ENCODE measurements at regions not wholly inside any gene's neighbourhood (a gene's known extent, or its start where the extent isn't known, plus 50 kb on each side); places are given as distances from the start of the nearest gene placed in this dataset.

DNA sequence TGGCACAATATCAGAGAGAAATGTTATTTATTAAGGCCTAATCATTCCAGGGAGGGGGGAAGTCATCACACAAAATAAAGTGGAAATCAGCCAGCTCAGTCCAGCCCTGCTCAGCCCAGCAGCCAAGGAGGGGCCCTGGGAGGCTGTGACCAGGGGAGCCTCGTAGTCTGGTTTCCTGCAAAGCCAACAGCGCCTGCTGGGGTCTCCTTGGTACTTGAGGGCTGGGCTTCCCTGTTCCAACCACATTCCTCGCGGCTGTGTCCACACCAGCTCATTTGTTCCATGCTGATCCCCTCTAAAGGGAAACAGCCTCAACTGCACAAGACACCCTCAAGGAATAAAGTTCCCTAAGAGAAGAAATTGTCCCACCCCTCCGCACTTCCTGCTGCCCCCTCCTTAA is 154.0 kb downstream of the TMEM132E start:
- no peak for DNase-seq

- no peak for DNase-seq
Measured at GRCh38 chr17:34730816-34731215, 151.4 kb downstream of the TMEM132E start.

DNA sequence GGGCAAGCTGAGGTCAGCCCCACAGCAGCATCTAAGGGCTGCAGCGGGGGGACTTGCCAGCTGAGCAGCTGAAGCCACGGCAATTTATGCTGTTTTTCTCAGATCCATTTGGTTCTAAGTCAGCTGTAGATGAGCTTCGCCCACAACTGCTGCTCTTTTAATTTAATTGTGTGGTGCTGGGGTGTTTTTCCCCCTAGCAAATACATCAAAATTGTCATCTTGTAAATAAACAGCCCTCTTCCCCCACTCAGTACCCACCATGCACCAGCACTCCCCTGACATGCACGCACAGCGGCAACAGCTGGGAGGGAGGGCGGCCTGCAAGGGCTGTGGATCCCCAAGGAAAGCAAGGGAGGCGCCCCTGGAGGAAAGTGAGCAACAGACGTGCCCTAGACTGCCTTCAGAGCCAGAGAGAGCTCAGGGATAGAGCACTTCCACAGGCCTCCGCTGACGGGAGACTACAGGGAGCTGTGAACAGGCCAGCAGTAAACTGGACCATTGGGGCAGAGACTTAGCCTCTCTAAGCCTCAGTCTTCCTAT is 149.5 kb downstream of the TMEM132E start:
- no peak for DNase-seq

GRCh38 chr17:34727601-34728000 is 148.2 kb downstream of the TMEM132E start:
- no peak for DNase-seq

- DNase-seq: no peak
Measured at GRCh38 chr17:34726536-34727384, 147.4 kb downstream of the TMEM132E start.

DNA sequence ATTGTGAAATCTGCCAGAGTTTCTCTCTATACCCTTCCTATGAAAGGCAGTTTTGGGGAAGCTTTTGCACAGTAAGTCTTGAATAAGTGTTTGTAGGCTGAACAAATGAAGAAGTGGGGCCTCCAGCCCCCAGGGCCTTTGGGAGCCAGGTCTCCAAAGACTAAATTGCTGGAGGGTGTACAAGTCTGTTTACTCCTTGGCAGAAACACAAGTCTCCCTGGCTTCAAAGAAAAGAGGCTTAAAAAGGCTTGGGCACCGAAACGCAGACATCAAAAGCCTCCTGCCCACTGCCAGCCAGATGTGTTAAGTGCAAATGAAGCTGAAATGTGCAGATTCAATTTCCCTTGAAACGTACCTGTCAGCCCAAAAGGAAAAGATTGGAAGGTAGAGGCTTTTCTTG is 146.3 kb downstream of the TMEM132E start:
- no peak for DNase-seq

- DNase-seq: no peak
Measured at GRCh38 chr17:34725008-34725407, 145.6 kb downstream of the TMEM132E start.

DNA sequence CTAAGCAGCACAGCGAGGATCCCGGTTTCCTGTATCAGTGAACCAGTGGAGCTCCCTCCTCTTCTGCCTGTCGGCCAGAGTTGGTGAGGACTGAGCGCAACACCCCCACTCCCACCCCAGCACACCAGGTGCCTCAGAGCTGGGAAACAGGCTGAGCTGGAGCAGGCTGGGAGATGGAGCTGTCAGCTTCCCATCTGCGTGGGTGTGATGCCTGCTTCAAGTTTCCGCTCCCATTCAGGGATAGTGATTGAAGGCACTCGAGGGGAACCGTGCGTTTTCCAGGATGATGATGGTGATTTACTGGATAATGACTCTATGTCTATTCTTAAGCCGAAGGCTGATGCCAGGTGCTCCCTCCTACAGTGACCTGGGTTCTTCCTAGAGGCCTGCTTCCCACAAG is 144.5 kb downstream of the TMEM132E start:
- DNase-seq: no peak

DNA sequence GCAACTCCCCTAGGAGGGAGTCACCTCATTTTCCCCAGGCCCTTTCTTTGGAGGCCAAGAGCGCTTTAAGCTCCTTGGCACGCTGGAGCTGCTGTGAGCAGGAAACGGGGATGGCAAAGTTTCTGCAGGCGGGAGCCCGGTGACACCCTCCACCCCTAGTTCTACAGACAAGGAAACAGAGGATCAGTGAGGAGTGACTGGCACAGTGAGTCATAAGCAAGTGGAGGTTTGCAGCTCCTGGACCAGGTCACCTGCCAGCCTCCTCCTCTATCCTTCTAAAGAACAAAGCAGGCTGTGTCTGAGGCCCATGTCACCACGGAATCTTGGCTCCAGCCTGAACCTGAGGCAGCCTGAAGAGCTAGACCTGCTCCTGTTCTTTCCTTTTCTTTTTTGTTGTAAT is 141.9 kb downstream of the TMEM132E start:
- no peak for DNase-seq

GRCh38 chr17:34720760-34721159 is 141.4 kb downstream of the TMEM132E start:
- no peak for DNase-seq

- no peak for DNase-seq
Measured at GRCh38 chr17:34719569-34719968, 140.2 kb downstream of the TMEM132E start.

DNA sequence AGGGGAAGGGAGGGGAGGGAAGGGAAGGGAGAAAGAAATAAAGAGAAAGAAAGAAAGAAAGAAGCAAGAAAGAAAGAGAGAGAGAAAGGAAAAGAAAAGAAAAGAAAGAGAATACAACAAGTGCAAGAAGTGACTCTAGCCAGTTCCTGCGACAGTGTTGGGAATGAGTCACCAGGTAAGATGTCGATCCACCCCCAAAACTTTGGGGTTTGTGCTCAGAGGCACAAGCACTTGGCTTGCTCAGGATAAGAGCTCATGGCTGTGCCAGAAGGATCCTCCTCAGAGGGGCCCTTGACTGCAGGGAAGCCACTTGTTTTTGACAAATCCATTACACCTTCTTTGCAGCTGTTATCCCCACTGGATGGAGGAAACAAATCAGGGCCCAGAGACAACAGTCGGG is 137.7 kb downstream of the TMEM132E start:
- DNase-seq: no peak

GRCh38 chr17:34716291-34716690 is 136.9 kb downstream of the TMEM132E start:
- DNase-seq: no peak

DNA sequence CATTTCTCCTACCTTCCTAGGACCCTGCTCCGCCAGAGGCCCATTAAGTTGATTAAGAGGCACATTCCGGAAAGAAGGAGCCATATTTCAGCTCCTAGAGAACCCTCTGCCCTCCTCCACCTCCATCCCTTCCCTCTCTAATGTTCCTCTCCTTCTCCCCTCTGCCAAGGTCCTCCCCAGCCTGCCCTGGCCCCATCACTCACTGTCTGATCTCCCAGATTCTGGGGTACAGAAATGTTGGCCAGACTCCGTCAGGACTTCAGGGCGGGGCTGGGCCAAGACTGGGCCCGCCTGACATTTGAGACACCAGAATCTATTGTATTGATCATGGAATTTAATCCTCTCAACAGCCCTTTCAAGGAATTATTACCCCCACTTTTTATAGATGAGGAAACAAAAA is 136.1 kb downstream of the TMEM132E start:
- DNase-seq: no peak

- DNase-seq: no peak
Measured at GRCh38 chr17:34714475-34715410, 135.4 kb downstream of the TMEM132E start.

DNA sequence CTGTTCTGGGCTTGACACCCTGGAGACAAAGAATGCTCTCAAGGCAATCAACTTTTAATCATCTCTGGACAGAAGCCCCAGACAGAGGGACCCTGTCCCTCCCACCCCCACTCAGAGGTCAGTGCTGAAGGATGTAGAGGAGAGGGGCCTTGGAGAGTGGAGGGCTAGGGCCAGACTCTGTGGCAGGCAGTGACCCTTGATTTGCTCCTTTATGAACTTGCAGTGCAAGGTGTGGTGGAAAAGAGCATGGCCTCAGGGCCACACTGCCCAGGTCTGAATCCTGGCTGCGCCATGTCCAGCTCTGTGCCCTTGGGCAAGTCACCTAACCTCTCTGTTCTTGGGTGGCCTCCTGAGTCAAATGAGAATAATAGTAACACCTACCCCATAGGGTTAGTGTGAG is 134.3 kb downstream of the TMEM132E start:
- no peak for DNase-seq

DNA sequence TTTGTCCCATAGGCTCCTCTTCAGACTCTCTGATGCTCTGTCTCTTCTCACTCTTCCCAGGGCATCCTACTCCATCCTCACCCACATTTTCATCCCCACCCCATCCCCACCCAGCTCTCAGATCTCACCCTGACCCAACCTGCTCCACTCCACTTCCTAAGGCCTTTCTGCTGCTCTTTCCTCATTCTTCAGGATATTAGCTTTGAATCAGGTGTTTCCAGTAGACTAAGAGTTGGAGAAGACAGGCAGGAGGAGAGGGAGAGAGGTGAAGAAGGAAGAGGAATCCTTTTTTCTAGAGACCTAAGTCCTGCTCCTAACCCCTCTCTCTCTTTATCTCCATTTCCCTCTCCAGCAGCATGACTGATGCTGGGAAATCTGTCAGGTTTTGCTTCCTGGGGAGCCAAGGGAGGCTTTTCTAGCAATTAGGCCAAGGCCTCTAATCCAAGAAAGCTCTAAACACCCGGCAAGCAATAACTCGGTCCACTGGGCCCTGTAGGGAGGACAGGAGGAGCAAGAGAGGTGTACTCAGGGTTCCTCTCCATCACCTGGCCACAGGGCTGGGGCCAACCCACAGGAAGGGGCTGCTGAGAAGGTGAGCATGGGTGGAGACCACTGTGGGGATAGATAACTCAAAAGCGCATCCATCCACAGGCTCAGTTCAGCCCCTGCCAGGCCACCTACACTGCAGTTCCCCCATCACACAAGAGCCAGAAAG is 133.3 kb downstream of the TMEM132E start:
- no peak for DNase-seq

DNA sequence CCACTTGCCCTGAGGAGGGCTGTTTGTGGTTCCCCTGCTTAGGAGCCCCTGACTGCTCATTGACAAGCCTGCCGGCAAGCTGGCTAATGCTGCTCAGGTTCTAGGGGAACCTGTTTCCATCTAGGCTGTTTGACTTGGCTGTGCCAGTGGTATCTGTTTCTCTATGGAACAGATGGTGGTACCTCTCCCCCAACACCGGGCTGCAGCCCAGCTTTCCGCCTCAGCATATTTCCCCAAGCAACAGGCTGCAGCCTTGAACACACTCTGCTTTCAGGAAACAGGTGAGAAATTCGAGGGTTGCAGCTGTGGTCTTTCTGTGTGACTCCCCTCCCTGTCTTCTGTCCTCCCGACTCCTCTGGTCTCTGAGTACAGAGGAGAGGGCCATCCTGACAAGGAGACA is 132.3 kb downstream of the TMEM132E start:
- no peak for DNase-seq

- no peak for DNase-seq
Measured at GRCh38 chr17:34710226-34710625, 130.8 kb downstream of the TMEM132E start.

- no peak for DNase-seq
Measured at GRCh38 chr17:34709158-34709754, 129.9 kb downstream of the TMEM132E start.

DNA sequence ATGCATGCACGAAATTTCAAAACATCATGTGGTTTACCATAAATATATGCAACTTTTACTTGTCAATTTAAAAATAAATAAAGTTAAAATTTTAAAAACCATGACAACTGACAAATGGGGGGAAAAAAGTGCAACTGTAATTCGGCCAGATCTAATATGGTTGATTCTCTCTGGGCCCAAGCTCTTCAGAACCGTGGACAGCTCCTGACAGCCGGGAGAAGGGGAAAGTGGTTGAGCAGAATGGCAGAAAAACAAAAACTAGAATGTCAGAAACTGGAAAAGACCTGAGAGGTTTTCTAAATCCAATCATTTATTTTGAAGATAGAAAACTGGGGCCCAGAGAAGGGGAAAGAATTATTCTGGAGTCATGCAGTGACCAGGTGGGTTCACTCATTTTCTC is 126.6 kb downstream of the TMEM132E start:
- no peak for DNase-seq

- DNase-seq: no peak
Measured at GRCh38 chr17:34703533-34703932, 124.2 kb downstream of the TMEM132E start.

GRCh38 chr17:34699181-34699580 is 119.8 kb downstream of the TMEM132E start:
- DNase-seq: no peak
